Mammary epithelial cell (primary cell): ENCODE measurements at regions not wholly inside any gene's neighbourhood (a gene's known extent, or its start where the extent isn't known, plus 50 kb on each side); places are given as distances from the start of the nearest gene placed in this dataset.

Source experiments
- CTCF ChIP-seq, 2 donors: IDR thresholded peaks in 1 of 2; conservative IDR thresholded peaks in 1 of 2; 2 replicates each; pipeline ENCODE4 v1.5.1; 2011 to 2012; ENCODE audit warnings: inconsistent platforms in 2 of 2, low read length in 2 of 2, mild to moderate bottlenecking in 2 of 2, control low read depth in 1 of 2, low read depth in 1 of 2; ENCODE audit not compliant: insufficient read depth in 1 of 2; ENCODE audit errors: extremely low read depth in 1 of 2
- EZH2 ChIP-seq: IDR thresholded peaks from 2 replicates; pipeline ENCODE4 v1.6.1; 2012; ENCODE audit warnings: low read length, inconsistent platforms, borderline replicate concordance

GRCh38 chr13:82900453-82900852 is 981.8 kb downstream of the SLITRK1 start:
- TF ChIP-seq CTCF (conservative IDR thresholded peaks at IDR 0.05 in 1 of 2, IDR thresholded peaks at IDR 0.05 in 1 of 2; ENCODE audit: extremely low read depth in 1 of 2, insufficient read depth in 1 of 2, low read depth in 1 of 2, low read length in 2 of 2): no peak
- TF ChIP-seq EZH2: no peak
